Hepatocyte (in vitro differentiated cells): ENCODE measurements at regions not wholly inside any gene's neighbourhood (a gene's known extent, or its start where the extent isn't known, plus 50 kb on each side); places are given as distances from the start of the nearest gene placed in this dataset.

Source experiments
- CTCF ChIP-seq: fragments of 200-600 bp; sonication (generic); IDR thresholded peaks from 2 replicates; pipeline ENCODE4 v1.5.1; 2016; ENCODE audit warnings: antibody characterized with exemption, mild to moderate bottlenecking; ENCODE audit not compliant: poor library complexity
- EZH2 ChIP-seq: fragments of 200-600 bp; sonication (generic); IDR thresholded peaks from 2 replicates; pipeline ENCODE4 v1.6.1; 2016; ENCODE audit warnings: antibody characterized with exemption, mild to moderate bottlenecking, borderline replicate concordance

GRCh38 chr6:78222226-78222625 lies 569.4 kb downstream of the MEI4 start:
- TF ChIP-seq CTCF: no peak
- no peak for TF ChIP-seq EZH2
